NCI-H187 (cell line): ENCODE measurements at regions not wholly inside any gene's neighbourhood (a gene's known extent, or its start where the extent isn't known, plus 50 kb on each side); places are given as distances from the start of the nearest gene placed in this dataset.
"Not testable (repeated sequence)": the region's sequence is repeated elsewhere in the genome, so short reads cannot be mapped to it uniquely, and the experiment has no call there.

Experiments
- DNase-seq, 2 experiments: peaks; one replicate each; lab custom pipeline; 2025; lab: John Stamatoyannopoulos, UW

GRCh38 chr20:60760256-60761000 is 491.6 kb upstream of the CDH4 start:
- DNase-seq: no peak

GRCh38 chr20:60761056-60761455 is 491.0 kb upstream of the CDH4 start:
- no peak for DNase-seq

GRCh38 chr20:60762386-60762785 is 489.7 kb upstream of the CDH4 start:
- DNase-seq: no peak

- no peak for DNase-seq
Measured at GRCh38 chr20:60764328-60764727, 487.7 kb upstream of the CDH4 start.

GRCh38 chr20:60764771-60765170 is 487.3 kb upstream of the CDH4 start:
- no peak for DNase-seq

- no peak for DNase-seq
Measured at GRCh38 chr20:60765821-60766403, 486.1 kb upstream of the CDH4 start.

GRCh38 chr20:60768216-60768615 is 483.8 kb upstream of the CDH4 start:
- no peak for DNase-seq

- no peak for DNase-seq
Measured at GRCh38 chr20:60780388-60781025, 471.6 kb upstream of the CDH4 start.

- no peak for DNase-seq
Measured at GRCh38 chr20:60782959-60783625, 469.0 kb upstream of the CDH4 start.

GRCh38 chr20:60785301-60785700 is 466.8 kb upstream of the CDH4 start:
- DNase-seq: no peak

GRCh38 chr20:60785785-60786184 is 466.3 kb upstream of the CDH4 start:
- no peak for DNase-seq

- no peak for DNase-seq
Measured at GRCh38 chr20:60786686-60787217, 465.3 kb upstream of the CDH4 start.

- no peak for DNase-seq
Measured at GRCh38 chr20:60787276-60787675, 464.8 kb upstream of the CDH4 start.

GRCh38 chr20:60788070-60788469 is 464.0 kb upstream of the CDH4 start:
- DNase-seq: no peak

GRCh38 chr20:60789399-60789798 is 462.7 kb upstream of the CDH4 start:
- no peak for DNase-seq

GRCh38 chr20:60790339-60790738 is 461.7 kb upstream of the CDH4 start:
- not testable (repeated sequence) for DNase-seq

GRCh38 chr20:60791823-60792222 is 460.2 kb upstream of the CDH4 start:
- DNase-seq: no peak

- no peak for DNase-seq
Measured at GRCh38 chr20:60792941-60793340, 459.1 kb upstream of the CDH4 start.

- DNase-seq: no peak
Measured at GRCh38 chr20:60794674-60795073, 457.4 kb upstream of the CDH4 start.

- no peak for DNase-seq
Measured at GRCh38 chr20:60795651-60796050, 456.4 kb upstream of the CDH4 start.

GRCh38 chr20:60800185-60800584 is 451.9 kb upstream of the CDH4 start:
- no peak for DNase-seq

GRCh38 chr20:60802676-60803075 is 449.4 kb upstream of the CDH4 start:
- no peak for DNase-seq
